ENCODE measurements at regions not wholly inside any gene's neighbourhood (a gene's known extent, or its start where the extent isn't known, plus 50 kb on each side); places are given as distances from the start of the nearest gene placed in this dataset.
"Not testable (repeated sequence)": the region's sequence is repeated elsewhere in the genome, so short reads cannot be mapped to it uniquely, and the experiment has no call there.

DNA sequence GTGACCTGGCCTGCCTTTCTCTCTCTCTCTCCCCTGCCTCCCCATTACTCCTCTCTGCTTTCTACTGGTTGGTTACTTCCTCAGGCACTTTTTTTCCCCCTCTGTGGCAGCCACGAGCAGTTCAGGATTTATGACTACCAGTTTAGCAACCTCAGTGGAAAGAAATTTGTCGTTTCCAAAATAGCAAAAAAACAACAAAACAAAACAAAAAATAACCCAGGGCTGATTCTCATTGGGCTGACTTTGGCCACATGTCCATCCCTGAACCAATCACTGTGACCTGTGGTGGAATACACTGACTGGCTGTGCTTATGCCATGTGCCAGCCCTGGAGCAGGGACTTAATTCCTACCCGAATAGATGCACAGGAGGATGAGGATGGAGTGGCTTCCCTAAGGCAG is 137.4 kb downstream of the TFAP2C start:
- DNase-seq (no peak), ATAC-seq (no peak)
- no peaks in the 10 kb centered on the region for H3K4me1 Mint-ChIP-seq (ENCODE audit: low read depth)
- H3K36me3 Mint-ChIP-seq (ENCODE audit: insufficient read depth): no peaks in the 10 kb centered on the region
- no peak overlapping the region for H3K4me3 Mint-ChIP-seq
- H3K27me3 Mint-ChIP-seq (ENCODE audit: low read depth): no peaks in the 10 kb centered on the region
- H3K9me3 Mint-ChIP-seq: peaks cover 3% of the 10 kb centered on the region

DNA sequence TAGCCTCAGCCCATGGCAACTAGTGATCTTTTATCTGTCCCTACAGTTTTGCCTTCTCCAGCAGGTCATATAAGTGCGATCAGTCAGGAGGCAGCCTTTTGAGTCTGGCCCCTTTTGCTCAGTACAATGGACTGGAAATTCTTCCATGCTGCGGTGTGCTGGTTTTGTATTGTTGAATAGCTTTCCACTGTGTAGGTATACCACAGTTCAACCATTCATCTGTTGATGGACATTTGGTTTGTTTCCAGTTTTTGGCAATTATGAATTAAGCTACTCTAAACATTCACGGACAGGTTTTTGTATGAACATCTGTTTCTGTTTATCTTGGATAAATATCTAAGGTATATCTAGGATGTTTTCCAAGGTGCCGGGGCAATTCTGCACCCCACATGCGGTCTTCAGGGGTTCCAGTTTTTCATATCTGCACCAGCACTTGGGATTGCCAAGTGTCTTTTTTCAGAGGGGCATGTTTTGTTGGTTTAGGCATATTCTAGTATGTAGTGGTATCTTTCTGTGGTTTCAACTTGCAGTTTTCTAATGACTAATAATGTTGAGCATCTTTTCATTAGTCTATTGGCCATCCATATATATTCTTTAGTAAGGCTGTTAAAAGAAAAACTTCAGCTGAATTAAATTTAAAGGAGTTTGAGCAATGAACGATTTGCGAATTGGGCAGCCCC is 141.0 kb downstream of the TFAP2C start:
- Mint-ChIP-seq H3K9me3 (peaks cover 3% of the 10 kb centered on the region), H3K4me1 (ENCODE audit: low read depth) (no peaks in the 10 kb centered on the region), H3K4me3 (no peak overlapping the region), H3K36me3 (ENCODE audit: insufficient read depth) (no peaks in the 10 kb centered on the region), H3K27me3 (ENCODE audit: low read depth) (no peaks in the 10 kb centered on the region)
- DNase-seq (no peak), ATAC-seq (no peak)

DNA sequence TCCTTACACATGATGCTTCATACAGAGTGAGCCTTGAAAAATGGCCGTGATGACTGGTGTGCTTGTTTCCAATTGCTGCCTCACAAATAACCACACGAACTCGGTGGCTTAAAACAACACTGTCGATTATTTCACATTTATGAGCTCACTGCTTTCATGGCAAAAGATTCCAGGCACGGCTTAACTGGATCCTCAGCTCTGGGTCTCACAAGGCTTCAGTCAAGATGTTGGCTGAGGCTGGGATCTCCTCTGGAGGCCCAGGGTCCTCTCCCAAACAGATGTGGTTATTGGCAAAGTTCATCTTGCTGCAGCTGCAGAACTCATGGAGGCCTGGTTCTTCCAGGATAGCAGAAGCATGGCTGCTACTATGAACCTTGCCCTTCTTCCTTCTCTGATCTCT is 144.6 kb downstream of the TFAP2C start:
- Mint-ChIP-seq H3K36me3 (ENCODE audit: insufficient read depth) (no peaks in the 10 kb centered on the region), H3K9me3 (peaks cover under 1% of the 10 kb centered on the region), H3K4me3 (no peak overlapping the region), H3K4me1 (ENCODE audit: low read depth) (no peaks in the 10 kb centered on the region), H3K27me3 (ENCODE audit: low read depth) (peaks cover 5% of the 10 kb centered on the region)
- ATAC-seq (no peak), DNase-seq (no peak)

DNA sequence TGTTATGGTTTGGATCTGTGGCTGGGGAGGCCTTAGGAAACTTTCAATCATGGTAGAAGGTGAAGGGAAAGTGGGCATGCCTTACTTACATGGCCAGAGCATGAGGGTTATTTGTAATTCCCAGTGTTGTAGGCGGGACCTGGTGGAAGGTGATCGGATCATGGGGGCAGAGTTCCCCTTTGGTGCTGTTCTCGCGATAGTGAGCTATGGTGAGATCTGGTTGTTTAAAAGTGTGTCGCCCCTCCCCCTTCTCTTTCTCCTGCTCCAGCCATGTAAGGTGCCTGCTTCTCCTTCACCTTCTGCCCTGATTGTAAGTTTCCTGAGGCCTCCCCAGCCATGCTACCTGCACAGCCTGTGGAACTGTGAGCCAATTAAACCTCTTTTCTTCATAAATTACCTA is 145.8 kb downstream of the TFAP2C start:
- peaks cover 9% of the 10 kb centered on the region for H3K27me3 Mint-ChIP-seq (ENCODE audit: low read depth)
- no peaks in the 10 kb centered on the region for H3K4me1 Mint-ChIP-seq (ENCODE audit: low read depth)
- H3K4me3 Mint-ChIP-seq: no peak overlapping the region
- DNase-seq (no peak), ATAC-seq (no peak)
- no peaks in the 10 kb centered on the region for H3K9me3 Mint-ChIP-seq
- no peaks in the 10 kb centered on the region for H3K36me3 Mint-ChIP-seq (ENCODE audit: insufficient read depth)

DNA sequence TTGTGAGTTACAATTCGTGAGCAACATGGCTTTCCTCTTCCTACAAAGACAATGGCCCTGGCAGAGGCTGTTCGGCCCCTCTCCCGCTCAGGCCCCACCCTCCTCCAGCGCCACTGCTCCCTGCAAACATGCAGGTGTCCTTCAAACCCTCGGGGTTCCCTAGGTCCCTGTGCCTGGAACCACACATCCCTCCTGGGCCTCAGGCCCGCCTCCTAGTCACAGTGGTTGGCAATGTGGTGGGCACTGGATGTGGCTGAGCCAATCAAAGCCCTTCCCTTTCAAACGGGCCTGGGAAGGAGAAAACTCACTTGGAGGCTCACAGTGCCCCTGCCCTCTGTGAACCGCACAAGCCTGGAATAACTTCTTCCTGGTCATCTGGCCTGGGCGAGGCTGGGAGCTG is 147.2 kb downstream of the TFAP2C start:
- ATAC-seq (no peak), DNase-seq (no peak)
- no peak overlapping the region for H3K4me3 Mint-ChIP-seq
- H3K9me3 Mint-ChIP-seq: no peaks in the 10 kb centered on the region
- H3K27me3 Mint-ChIP-seq (ENCODE audit: low read depth): peaks cover 15% of the 10 kb centered on the region
- H3K4me1 Mint-ChIP-seq (ENCODE audit: low read depth): no peaks in the 10 kb centered on the region
- no peaks in the 10 kb centered on the region for H3K36me3 Mint-ChIP-seq (ENCODE audit: insufficient read depth)

DNA sequence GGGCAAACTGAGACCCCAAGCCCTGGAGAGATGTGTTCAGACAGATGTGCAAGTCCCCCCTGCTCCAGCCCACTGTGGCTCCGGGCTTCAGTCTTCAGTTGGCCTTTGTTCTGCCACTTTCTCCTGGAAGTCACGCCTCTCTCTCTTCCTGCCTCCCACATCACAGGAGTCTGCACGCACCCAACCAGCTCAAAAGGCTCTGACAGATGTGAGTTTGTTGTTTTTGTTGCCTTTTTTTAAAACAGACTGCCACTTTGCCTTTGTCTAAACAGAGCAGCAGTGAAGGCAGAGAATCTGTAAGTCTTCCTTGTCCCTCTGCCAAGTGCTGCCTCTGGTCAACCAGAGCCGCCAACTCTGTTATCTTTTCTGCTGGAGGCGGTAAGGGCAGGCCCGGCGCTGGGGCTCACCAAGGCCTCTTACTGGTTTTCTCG is 149.7 kb downstream of the TFAP2C start:
- DNase-seq (no peak), ATAC-seq (no peak)
- no peaks in the 10 kb centered on the region for H3K4me1 Mint-ChIP-seq (ENCODE audit: low read depth)
- no peaks in the 10 kb centered on the region for H3K9me3 Mint-ChIP-seq
- no peak overlapping the region for H3K4me3 Mint-ChIP-seq
- H3K36me3 Mint-ChIP-seq (ENCODE audit: insufficient read depth): no peaks in the 10 kb centered on the region
- peaks cover 19% of the 10 kb centered on the region for H3K27me3 Mint-ChIP-seq (ENCODE audit: low read depth)

DNA sequence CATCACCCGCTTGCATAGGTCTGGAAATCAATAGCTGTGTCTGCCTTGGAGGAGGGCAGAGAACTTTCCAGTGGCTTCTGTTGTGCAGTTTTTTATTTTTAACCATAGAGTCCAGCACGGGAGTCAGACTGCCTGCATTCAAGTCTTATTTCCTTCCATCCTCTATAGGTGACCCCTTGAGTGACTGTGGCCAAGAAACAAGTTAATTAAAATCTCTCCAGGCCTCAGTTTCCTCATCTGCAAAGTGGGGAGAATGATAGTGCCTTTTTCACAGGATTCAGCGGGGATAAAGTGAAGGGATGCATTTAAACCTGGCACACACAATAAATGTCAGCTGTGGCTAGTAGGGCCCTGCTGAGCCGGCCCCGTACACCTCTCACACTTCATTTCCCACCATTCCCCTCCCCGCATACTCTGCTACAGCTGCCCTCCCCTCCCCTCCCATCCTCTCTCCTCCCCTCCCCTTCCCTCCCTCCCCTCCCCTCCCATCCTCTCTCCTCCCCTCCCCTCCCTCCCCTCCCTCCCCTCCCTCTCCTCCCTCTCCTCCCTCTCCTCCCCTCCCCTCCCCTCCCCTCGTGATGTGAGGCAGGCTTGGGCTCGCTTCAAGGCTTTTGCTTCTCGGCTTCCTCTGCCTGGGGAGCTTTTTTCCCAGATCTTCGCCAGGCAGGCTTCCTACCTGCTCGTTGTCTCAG is 150.5 kb downstream of the TFAP2C start:
- Mint-ChIP-seq H3K4me3 (no peak overlapping the region), H3K36me3 (ENCODE audit: insufficient read depth) (no peaks in the 10 kb centered on the region), H3K9me3 (no peaks in the 10 kb centered on the region), H3K4me1 (ENCODE audit: low read depth) (no peaks in the 10 kb centered on the region), H3K27me3 (ENCODE audit: low read depth) (peaks cover 19% of the 10 kb centered on the region)
- no peak for DNase-seq
- no peak for ATAC-seq

DNA sequence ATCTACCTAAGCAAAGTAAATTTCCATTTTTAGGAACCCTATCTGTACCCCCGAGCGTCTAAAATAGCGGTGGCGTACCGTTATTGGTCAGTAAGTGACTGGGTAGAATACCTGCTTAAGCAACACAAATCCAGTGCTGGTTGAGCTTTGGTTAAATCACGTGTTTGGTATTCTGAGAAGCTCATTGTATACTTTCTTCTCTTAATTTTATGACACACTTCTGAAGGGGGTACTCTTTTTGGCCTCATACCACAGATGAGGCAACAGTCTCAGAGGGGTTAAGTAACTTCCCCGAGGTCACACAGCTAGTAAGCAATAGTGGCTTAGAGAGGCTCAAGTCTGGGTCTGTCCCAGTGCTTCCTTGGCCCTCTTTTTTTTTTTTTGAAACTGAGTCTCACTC is 151.2 kb downstream of the TFAP2C start:
- H3K4me3 Mint-ChIP-seq: no peak overlapping the region
- ATAC-seq (no peak), DNase-seq (no peak)
- no peaks in the 10 kb centered on the region for H3K9me3 Mint-ChIP-seq
- H3K4me1 Mint-ChIP-seq (ENCODE audit: low read depth): no peaks in the 10 kb centered on the region
- H3K27me3 Mint-ChIP-seq (ENCODE audit: low read depth): peaks cover 19% of the 10 kb centered on the region
- H3K36me3 Mint-ChIP-seq (ENCODE audit: insufficient read depth): no peaks in the 10 kb centered on the region

DNA sequence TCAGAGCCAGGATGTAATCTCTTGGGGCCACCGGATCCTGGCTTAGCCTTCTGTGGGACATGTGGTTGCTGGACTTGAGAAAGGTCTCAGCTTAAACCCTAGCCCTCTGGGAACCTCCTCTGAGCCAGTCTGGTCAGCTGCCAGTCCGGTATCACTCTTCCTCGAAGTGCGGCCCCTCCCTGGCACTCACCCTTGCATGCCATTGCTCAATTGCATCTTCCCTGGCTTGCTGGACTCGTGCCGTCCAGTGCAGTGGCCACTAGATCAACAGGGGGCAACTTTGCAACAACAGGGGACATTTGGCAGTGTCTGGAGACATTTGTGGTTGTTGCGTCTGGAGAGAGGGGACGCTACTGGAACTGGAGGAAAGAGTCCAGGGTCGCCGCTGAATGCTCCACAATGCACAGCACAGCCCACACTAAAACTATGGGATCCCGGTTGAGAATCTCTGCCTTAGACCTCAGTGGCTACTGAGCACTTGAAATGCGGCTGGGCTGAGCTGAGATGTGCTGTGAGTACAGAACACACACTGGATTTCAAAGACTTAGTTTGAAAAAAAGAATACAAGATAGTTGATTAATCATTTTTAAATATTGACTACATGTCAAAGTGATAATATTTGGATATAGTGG is 152.1 kb downstream of the TFAP2C start:
- H3K9me3 Mint-ChIP-seq: no peaks in the 10 kb centered on the region
- peaks cover 19% of the 10 kb centered on the region for H3K27me3 Mint-ChIP-seq (ENCODE audit: low read depth)
- no peak overlapping the region for H3K4me3 Mint-ChIP-seq
- no peak for ATAC-seq
- no peaks in the 10 kb centered on the region for H3K36me3 Mint-ChIP-seq (ENCODE audit: insufficient read depth)
- H3K4me1 Mint-ChIP-seq (ENCODE audit: low read depth): no peaks in the 10 kb centered on the region
- DNase-seq: no peak

DNA sequence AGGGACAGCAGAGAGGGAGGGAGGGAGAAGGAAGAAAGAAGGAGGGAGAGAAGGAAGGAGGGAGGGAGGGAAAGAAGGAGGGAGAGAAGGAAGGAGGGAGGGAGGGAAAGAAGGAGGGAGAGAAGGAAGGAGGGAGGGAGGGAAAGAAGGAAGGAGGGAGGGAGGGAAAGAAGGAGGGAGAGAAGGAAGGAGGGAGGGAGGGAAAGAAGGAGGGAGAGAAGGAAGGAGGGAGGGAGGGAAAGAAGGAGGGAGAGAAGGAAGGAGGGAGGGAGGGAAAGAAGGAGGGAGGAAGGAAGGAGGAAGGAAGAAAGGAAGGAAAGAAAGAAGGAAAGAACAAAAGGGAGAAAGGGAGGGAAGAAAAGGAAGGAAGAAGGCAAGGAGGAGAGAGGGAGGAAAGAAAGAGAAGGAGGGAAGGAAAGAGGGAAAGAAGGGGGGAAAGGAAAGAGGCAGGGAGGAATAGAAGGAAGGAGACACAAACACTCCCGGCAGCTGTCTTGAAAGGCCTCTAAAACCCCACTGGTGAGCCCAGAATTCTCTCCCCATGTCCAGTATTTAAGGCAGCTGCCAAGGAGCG is 153.0 kb downstream of the TFAP2C start:
- peaks cover 19% of the 10 kb centered on the region for H3K27me3 Mint-ChIP-seq (ENCODE audit: low read depth)
- not testable (repeated sequence) for DNase-seq; H3K9me3 Mint-ChIP-seq; H3K4me3 Mint-ChIP-seq; H3K4me1 Mint-ChIP-seq (ENCODE audit: low read depth); ATAC-seq; H3K36me3 Mint-ChIP-seq (ENCODE audit: insufficient read depth)

DNA sequence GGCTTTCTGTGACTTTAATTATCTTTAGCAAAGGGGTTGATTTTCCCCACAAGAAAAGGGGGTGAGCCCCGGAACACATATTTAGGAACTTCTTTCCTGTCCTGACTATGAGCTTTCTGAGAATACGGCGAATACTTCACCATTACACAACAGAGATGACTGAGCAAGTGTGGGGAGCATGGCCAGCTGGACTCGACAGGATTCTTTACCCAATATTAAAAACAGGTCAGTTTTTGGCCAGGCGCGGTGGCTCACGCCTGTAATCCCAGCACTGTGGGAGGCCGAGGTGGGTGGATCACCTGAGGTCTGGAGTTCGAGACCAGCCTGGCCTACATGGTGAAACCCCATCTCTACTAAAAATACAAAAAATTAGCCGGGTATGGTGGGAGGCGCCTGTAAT is 153.7 kb downstream of the TFAP2C start:
- DNase-seq; ATAC-seq; H3K4me1 Mint-ChIP-seq (ENCODE audit: low read depth); H3K4me3 Mint-ChIP-seq; H3K9me3 Mint-ChIP-seq; H3K36me3 Mint-ChIP-seq (ENCODE audit: insufficient read depth): not testable (repeated sequence)
- H3K27me3 Mint-ChIP-seq (ENCODE audit: low read depth): peaks cover 19% of the 10 kb centered on the region

DNA sequence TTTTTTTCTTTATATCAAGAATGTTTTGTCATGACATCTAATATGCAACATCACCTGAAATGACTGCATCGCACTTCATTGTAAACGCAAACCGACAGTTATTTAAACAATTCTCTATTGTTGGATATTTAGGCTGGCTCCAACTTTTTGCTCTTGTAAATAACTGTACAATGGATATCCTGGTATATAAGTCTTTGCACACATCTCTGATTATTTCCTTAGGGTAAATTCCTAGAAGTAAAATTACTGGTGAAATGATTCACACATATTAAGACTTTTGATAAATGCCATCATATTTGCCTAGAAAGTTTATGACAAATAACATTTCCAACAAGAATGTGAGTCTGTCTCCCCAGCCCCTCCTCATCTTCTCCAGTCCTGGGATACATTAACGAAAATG is 154.7 kb downstream of the TFAP2C start:
- H3K4me1 Mint-ChIP-seq (ENCODE audit: low read depth): no peaks in the 10 kb centered on the region
- H3K36me3 Mint-ChIP-seq (ENCODE audit: insufficient read depth): no peaks in the 10 kb centered on the region
- no peak for ATAC-seq
- H3K27me3 Mint-ChIP-seq (ENCODE audit: low read depth): peaks cover 13% of the 10 kb centered on the region
- no peaks in the 10 kb centered on the region for H3K9me3 Mint-ChIP-seq
- DNase-seq: no peak
- no peak overlapping the region for H3K4me3 Mint-ChIP-seq

DNA sequence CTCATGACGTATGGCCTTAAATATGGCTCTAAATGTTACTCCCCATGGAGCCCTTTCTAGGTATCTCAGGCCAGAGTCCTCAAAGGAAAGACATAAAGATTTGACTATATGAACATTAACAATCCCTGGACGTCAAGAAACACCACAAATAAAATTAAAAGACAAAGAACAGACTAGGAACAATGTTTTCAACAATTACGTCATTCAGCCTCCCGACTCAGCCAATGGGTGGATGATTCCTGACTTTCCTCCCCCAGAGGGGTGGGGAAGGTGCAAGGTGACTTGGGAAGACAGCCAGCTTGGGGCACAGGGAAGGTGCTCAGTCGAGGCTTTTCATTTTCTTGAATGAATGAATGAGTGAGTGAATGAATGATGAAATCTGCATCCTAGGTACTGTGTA is 157.4 kb downstream of the TFAP2C start:
- no peak for DNase-seq
- no peak for ATAC-seq
- no peak overlapping the region for H3K4me3 Mint-ChIP-seq
- no peaks in the 10 kb centered on the region for H3K9me3 Mint-ChIP-seq
- H3K4me1 Mint-ChIP-seq (ENCODE audit: low read depth): no peaks in the 10 kb centered on the region
- H3K36me3 Mint-ChIP-seq (ENCODE audit: insufficient read depth): no peaks in the 10 kb centered on the region
- H3K27me3 Mint-ChIP-seq (ENCODE audit: low read depth): peaks cover 3% of the 10 kb centered on the region

DNA sequence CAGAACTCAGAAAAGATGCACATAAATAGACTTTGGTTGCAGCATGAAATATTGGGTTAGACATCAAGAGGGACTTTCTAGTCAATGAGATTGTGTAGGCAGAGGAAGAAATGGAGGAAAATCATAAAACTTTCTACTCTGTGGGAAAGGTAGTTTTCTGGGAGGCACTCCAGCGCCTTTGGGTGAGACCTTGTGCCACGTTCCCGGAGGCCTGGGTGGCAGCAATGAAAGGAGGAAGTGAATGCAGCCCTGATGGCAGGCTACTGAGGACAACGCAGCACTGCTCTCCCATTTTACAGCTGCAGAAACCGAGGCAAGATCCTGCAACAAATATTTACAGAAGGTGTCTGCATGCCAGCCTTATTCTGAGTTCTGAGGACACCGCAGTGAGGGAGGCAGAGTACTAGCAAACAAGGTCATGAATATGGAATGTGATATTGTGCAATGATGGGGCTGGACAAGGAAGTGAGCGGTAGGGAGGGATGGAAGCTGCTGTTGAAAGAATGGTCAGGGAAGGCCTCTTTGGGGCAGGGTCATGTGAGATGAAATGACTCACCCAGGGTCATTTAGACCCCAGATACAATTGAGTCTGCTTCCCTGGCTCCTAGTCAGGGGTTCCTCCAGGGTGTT is 159.1 kb downstream of the TFAP2C start:
- Mint-ChIP-seq H3K9me3 (no peaks in the 10 kb centered on the region), H3K36me3 (ENCODE audit: insufficient read depth) (no peaks in the 10 kb centered on the region), H3K4me1 (ENCODE audit: low read depth) (no peaks in the 10 kb centered on the region), H3K27me3 (ENCODE audit: low read depth) (no peaks in the 10 kb centered on the region), H3K4me3 (no peak overlapping the region)
- DNase-seq: no peak
- ATAC-seq: no peak
